A549 (cell line): ENCODE measurements at regions not wholly inside any gene's neighbourhood (a gene's known extent, or its start where the extent isn't known, plus 50 kb on each side); places are given as distances from the start of the nearest gene placed in this dataset.

ENCODE experiments used
- ATAC-seq, 2 experiments: fragments of 200-7000 bp in 1 of 2; fragments of >200 bp in 1 of 2; cut with Nextera tagmentation in 1 of 2; cut with Tn5 transposase in 1 of 2; 3 replicates each; pipeline versions ENCODE4 v1.8.0 to v1.9.1; 2018 to 2020; ENCODE audit warnings: mild to moderate bottlenecking in 1 of 2, moderate library complexity in 1 of 2
- CTCF ChIA-PET: fragments of 300-600 bp; sonication (Branson Sonifier 250); formaldehyde crosslinking; extraction: SDS; loops from one replicate; lab custom pipeline; 2021; ENCODE audit warnings: antibody characterized with exemption, inconsistent platforms; lab: Yijun Ruan, JAX
- POLR2A ChIA-PET: fragments of 350-600 bp; formaldehyde crosslinking; extraction: SDS; loops from one replicate; lab custom pipeline; 2021; ENCODE audit warnings: antibody characterized with exemption, inconsistent platforms; lab: Yijun Ruan, JAX
- DNase-seq, 2 experiments: peaks; one replicate each; pipeline versions ENCODE4 v3.0.0 to v3.0.0-alpha.2; 2011 to 2016; ENCODE audit warnings: low read depth in 1 of 2, low spot score in 1 of 2
- FAIRE-seq: peaks from 2 replicates; lab custom pipeline; 2011; peaks lifted over from hg19 to GRCh38; lab: Jason Lieb, UNC
- H3K27ac ChIP-seq, 2 experiments: fragments of >200 bp; sonication (Bioruptor Twin); formaldehyde crosslinking; 3 replicates each; pipeline ENCODE4 v1.5.1; 2016 to 2017
- H3K4me1 ChIP-seq: fragments of >200 bp; sonication (Bioruptor Twin); formaldehyde crosslinking; 3 replicates; pipeline ENCODE4 v1.6.1; 2016
- H3K4me2 ChIP-seq: fragments of >200 bp; sonication (Bioruptor Twin); formaldehyde crosslinking; 3 replicates; pipeline ENCODE4 v1.6.1; 2016
- H3K4me3 ChIP-seq: fragments of >200 bp; sonication (Bioruptor Twin); formaldehyde crosslinking; 3 replicates; pipeline ENCODE4 v1.5.1; 2016
- H3K9me3 ChIP-seq: fragments of >200 bp; sonication (Bioruptor Twin); formaldehyde crosslinking; 3 replicates; pipeline ENCODE4 v1.6.1; 2016
- CEBPB ChIP-seq, 2 experiments: fragments of >200 bp in 1 of 2; sonication (Bioruptor Twin) in 1 of 2; formaldehyde crosslinking in 1 of 2; IDR thresholded peaks; 2 replicates each; pipeline ENCODE4 v1.6.1; 2012 to 2016
- FOSB ChIP-seq: fragments of 250-450 bp; sonication (Bioruptor Pico); IDR thresholded peaks from 2 replicates; pipeline ENCODE4 v1.5.0; 2020; ENCODE audit warnings: mild to moderate bottlenecking, moderate library complexity
- FOSL2 ChIP-seq, 2 experiments: fragments of 450-650 bp in 1 of 2; fragments of >200 bp in 1 of 2; sonication (Bioruptor Twin) in 1 of 2; formaldehyde crosslinking; IDR thresholded peaks; 2 replicates each; pipeline versions ENCODE4 v1.5.0 to v1.6.1; 2016 to 2020; ENCODE audit warnings: mild to moderate bottlenecking in 1 of 2, moderate library complexity in 1 of 2
- HOXB13 ChIP-seq: fragments of 250-450 bp; sonication (Bioruptor Pico); IDR thresholded peaks from 2 replicates; pipeline ENCODE4 v1.5.0; 2020; ENCODE audit warnings: low read depth, mild to moderate bottlenecking, moderate library complexity
- JUN ChIP-seq, 2 experiments: fragments of >200 bp; sonication (Bioruptor Twin); formaldehyde crosslinking; IDR thresholded peaks; 2 replicates in 1 of 2; 3 replicates in 1 of 2; pipeline ENCODE4 v1.6.1; 2016 to 2017
- MAFK ChIP-seq: fragments of 450-650 bp; IDR thresholded peaks from 2 replicates; pipeline ENCODE4 v1.6.1; 2014; ENCODE audit not compliant: partially characterized antibody
- NPAS2 ChIP-seq: fragments of 250-450 bp; sonication (Bioruptor Pico); IDR thresholded peaks from 2 replicates; pipeline ENCODE4 v1.8.0; 2022; ENCODE audit warnings: mild to moderate bottlenecking, moderate library complexity, borderline replicate concordance
- RAD21 ChIP-seq, 2 experiments: fragments of >200 bp in 1 of 2; sonication (Bioruptor Twin) in 1 of 2; formaldehyde crosslinking in 1 of 2; IDR thresholded peaks in 1 of 2; conservative IDR thresholded peaks in 1 of 2; 2 replicates in 1 of 2; 3 replicates in 1 of 2; pipeline ENCODE4 v1.6.1; 2012 to 2018; ENCODE audit warnings: inconsistent platforms in 1 of 2
- SMC3 ChIP-seq: fragments of >200 bp; sonication (Bioruptor Twin); formaldehyde crosslinking; IDR thresholded peaks from 3 replicates; pipeline ENCODE4 v1.6.1; 2018; ENCODE audit warnings: inconsistent platforms
- TFCP2L1 ChIP-seq: fragments of 250-450 bp; sonication (Bioruptor Pico); IDR thresholded peaks from 2 replicates; pipeline ENCODE4 v1.5.0; 2021; ENCODE audit warnings: mild to moderate bottlenecking
- WGBS: methylation state at CpG from one replicate; pipeline ENCODE4 v1.1.6; 2017; ENCODE audit errors: missing lambda C conversion rate; 5-methylcytosine and 5-hydroxymethylcytosine counted together

DNA sequence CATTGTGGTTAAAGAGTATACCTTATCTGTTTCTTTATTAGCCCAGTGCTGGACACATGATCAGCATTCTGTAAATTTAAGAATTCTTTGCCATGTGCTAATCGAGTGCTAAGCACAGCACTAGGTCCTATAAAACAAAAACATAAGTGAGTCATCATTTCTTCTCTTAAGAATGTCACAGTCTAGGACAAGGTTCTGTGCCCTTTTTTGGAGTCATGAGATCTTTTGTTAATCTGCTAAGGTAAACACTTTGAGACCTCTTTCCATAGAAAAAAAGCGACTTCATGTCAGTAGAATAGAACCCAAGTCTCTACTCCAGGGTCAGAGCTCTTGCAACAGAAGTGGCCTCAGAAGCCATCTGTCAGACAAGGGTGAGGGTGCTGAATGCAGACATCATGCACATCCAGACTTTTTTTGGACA is 70.0 kb upstream of the NFIA start:
- Histone ChIP-seq H3K4me2 (no peak overlapping the region), H3K4me3 (no peak overlapping the region), H3K27ac (no peak overlapping the region), H3K9me3 (no peaks in the 10 kb centered on the region), H3K4me1 (no peaks in the 10 kb centered on the region)
- WGBS = 8% methylated on average over 2 of the region's 2 CpGs
- ATAC-seq (no peak), DNase-seq (no peak), FAIRE-seq (no peak)
- POLR2A ChIA-PET = no interaction called here
- CTCF ChIA-PET = no interaction called here
- TF ChIP-seq FOSL2 (IDR thresholded peaks at IDR 0.05) = no peak
- TF ChIP-seq FOSL2 (CRISPR knock-in tag; IDR thresholded peaks at IDR 0.05) = 0 out of 2 replicates have a peak, but pooled peaks have one; percentile 16
- TF ChIP-seq RAD21 (conservative IDR thresholded peaks at IDR 0.05 in 1 of 2, IDR thresholded peaks at IDR 0.05 in 1 of 2) = no peak

- DNase-seq (no peak), FAIRE-seq (no peak)
- 34% methylated on average over 11 of the region's 11 CpGs for WGBS
Measured at GRCh38 chr1:61011561-61012263, 70.6 kb upstream of the NFIA start.

DNA sequence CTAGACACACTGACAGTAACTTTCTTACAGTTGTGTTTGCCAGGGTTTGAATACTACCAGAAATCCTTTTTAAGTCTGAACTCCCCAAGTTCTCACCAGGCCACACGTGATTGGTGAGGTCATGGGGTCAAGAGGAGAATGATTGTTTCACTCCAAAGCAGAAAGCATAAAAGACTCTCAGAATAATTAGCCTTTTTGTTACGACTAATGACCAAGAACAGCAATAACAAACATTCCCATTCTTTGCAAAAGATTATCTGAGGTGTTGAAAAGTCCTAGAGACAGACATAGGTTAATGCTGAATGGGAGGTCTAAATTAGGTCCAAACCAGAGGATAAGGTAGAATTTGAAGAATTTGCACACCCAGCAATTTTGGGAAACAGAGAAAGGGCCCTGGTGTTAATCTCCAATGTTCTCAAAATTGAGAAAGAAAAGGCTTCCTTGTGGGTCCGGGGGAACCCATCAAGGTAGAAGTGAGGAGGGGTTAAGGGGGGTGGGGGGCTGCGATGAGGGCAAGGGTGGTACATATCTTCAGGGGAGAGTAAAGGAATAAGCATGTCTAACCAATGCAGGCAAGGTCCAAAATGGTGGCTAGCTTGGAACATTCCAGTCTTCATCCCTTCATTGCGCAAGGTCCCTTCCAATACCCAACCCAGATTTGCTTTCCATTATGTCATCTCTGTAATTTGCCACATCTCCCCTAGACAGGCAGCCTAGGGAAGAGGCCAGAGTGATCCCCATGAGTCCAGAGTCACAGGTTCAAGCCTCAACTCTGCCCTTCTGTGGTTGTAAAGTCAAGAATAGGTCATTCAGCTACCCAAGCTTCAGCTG is 74.6 kb upstream of the NFIA start:
- Histone ChIP-seq H3K4me1 (no peaks in the 10 kb centered on the region), H3K4me3 (no peak overlapping the region), H3K4me2 (no peak overlapping the region), H3K27ac (no peak overlapping the region), H3K9me3 (no peaks in the 10 kb centered on the region)
- no peak for DNase-seq
- no peak for ATAC-seq
- CTCF ChIA-PET = interaction anchor here (1.0 kb wide), 1 partner anchor 28 kb away, joined by 3 read pairs; no protein-coding TSS in a partner anchor
- WGBS = 49% methylated on average over 4 of the region's 5 CpGs
- TF ChIP-seq MAFK = peak; percentile 55
- TF ChIP-seq NPAS2 (CRISPR knock-in tag) = no peak
- 0 out of 4 replicates have a peak, but pooled peaks of 1 of the 2 experiments have one; percentile 24 for TF ChIP-seq CEBPB (IDR thresholded peaks at IDR 0.05)
- FAIRE-seq = no peak
- POLR2A ChIA-PET = no interaction called here

More at GRCh38 chr1:61011561-61012263, 70.6 kb upstream of the NFIA start:
- Histone ChIP-seq H3K4me2 (no peak overlapping the region), H3K9me3 (no peaks in the 10 kb centered on the region), H3K4me3 (no peak overlapping the region), H3K4me1 (no peaks in the 10 kb centered on the region), H3K27ac (no peak overlapping the region)
- CTCF ChIA-PET = interaction anchor here (1.3 kb wide), 1 partner anchor 33 kb away, joined by 3 read pairs; no protein-coding TSS in a partner anchor
- POLR2A ChIA-PET = no interaction called here
- ATAC-seq = no peak
- TF ChIP-seq HOXB13 (CRISPR knock-in tag) (no peak), SMC3 (no peak)

DNA sequence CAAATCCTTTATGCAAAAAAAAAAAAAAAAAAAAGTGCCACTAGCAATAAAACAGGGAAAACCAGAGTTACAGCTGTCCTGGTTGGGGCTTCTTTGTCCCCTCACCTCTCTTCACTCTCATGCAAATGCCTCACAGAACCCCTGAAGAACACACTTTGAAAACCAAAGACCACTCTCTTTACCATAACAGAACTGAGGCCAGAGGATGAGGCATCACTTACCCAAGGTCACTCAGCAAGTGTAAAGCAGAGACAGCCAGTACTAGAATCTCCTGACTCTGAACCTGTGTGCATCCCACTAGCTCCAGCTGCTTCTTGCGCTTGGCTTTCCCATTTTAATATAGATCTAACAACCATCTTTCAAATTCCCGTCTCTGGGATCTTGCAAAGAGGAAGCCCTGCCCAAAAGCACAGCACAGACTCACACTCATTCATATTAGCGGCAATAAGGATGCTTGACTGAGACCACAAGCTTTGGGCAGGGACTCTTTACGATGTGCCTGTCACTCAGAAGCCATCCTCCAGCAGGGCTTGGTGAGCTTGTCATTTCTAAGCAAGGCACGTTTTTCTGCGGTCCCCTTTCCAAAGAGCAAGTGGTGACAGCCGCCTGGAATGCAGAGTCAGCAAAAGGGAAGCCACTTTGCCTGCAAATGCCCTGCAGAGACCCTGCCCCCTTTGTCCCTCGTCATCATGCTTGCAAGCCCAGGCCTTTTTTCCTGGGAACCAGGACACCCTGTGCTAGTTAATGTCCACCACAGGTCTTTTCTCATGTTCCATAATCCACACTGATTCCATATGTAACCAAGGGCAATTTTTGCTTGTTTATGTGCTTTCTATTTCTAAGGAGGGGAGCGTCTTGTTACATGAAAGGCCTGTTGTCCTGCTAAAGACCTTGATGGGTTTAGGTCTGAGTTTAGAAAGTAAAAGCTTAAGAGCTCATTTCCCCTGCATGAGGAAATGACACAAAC is 76.5 kb upstream of the NFIA start:
- Histone ChIP-seq H3K4me2 (no peak overlapping the region), H3K9me3 (no peaks in the 10 kb centered on the region), H3K27ac (no peak overlapping the region), H3K4me3 (no peak overlapping the region), H3K4me1 (no peaks in the 10 kb centered on the region)
- peak; percentile 83 for TF ChIP-seq MAFK
- no peak for TF ChIP-seq JUN (IDR thresholded peaks at IDR 0.05)
- no peak for TF ChIP-seq TFCP2L1 (CRISPR knock-in tag)
- TF ChIP-seq SMC3 = no peak
- no peak for TF ChIP-seq FOSB (CRISPR knock-in tag)
- FAIRE-seq = no peak
- CTCF ChIA-PET = interaction anchor here (0.6 to 1.0 kb wide), 3 partner anchors 25 to 41 kb away, joined by 3 to 4 read pairs (median 3); no protein-coding TSS in a partner anchor
- WGBS = 50% methylated on average over 9 of the region's 9 CpGs
- POLR2A ChIA-PET = interaction anchor here (0.7 kb wide), 1 partner anchor 32 kb away, joined by 3 read pairs; no protein-coding TSS in a partner anchor
- no peak for ATAC-seq
- DNase-seq = no peak
